ENCODE measurements at regions not wholly inside any gene's neighbourhood (a gene's known extent, or its start where the extent isn't known, plus 50 kb on each side); places are given as distances from the start of the nearest gene placed in this dataset.

DNA sequence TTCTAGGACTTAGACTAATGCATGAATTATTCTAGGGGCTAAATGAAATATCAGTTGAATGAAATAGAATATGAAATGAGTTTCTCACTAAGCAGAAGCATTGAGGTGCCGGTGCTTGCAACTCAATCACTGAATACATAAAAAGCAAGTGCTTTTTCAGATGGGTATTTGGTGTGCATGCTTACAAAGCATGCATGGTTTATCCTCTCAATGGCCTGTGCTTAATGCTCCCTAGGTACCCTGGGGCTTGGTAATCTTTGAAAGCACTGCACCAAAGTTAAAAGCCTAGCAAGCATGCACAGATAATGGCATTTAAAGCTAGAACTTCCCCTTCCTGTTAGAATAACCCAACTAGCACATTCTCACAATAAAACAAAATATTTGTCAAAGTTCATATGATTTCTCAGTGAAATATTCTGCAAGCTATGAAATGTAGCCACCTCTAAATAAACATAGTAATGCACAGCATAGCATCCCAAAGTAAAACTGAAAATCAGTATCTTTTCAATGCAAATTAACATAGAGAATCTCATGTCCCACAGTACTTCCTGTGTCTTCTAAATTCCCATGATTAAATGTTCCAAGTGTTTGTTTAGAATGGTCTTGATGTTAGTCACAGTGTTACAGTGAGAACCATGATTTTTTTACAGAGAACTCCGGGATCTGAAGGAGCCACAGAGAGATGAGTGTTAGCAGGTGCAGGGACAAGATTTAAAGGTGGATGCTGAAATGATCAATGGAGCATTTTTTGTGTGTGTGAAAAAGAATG is 143.4 kb upstream of the CDH6 start:
- DNase-seq (ENCODE audit: low spot score), result no peak
- TF ChIP-seq, protein P1, sequence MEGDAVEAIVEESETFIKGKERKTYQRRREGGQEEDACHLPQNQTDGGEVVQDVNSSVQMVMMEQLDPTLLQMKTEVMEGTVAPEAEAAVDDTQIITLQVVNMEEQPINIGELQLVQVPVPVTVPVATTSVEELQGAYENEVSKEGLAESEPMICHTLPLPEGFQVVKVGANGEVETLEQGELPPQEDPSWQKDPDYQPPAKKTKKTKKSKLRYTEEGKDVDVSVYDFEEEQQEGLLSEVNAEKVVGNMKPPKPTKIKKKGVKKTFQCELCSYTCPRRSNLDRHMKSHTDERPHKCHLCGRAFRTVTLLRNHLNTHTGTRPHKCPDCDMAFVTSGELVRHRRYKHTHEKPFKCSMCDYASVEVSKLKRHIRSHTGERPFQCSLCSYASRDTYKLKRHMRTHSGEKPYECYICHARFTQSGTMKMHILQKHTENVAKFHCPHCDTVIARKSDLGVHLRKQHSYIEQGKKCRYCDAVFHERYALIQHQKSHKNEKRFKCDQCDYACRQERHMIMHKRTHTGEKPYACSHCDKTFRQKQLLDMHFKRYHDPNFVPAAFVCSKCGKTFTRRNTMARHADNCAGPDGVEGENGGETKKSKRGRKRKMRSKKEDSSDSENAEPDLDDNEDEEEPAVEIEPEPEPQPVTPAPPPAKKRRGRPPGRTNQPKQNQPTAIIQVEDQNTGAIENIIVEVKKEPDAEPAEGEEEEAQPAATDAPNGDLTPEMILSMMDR (IDR thresholded peaks at IDR 0.05; ENCODE audit: extremely low read depth, missing control alignments), result no peak

DNA sequence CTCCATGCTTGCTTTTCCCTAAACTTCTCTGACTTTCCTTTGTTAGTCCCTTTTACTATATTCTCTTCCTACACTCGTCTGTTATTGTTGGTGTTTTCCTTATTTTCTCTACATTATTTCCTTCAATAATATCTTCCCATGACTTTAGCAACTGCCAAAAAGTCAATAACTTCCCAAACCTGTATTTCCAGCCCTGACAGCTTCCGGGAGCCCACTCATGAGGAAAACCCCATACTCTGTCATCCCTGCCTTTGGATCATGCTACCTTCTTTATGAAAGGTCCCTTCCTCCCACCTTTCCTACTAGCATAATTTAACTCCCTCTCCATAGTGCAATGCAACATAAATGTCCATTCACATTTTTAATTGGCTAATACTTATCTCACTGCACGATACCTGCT is 144.0 kb upstream of the CDH6 start:
- DNase-seq (ENCODE audit: low spot score), result no peak
- TF ChIP-seq, protein P1 (IDR thresholded peaks at IDR 0.05; ENCODE audit: extremely low read depth, missing control alignments), result no peak

DNA sequence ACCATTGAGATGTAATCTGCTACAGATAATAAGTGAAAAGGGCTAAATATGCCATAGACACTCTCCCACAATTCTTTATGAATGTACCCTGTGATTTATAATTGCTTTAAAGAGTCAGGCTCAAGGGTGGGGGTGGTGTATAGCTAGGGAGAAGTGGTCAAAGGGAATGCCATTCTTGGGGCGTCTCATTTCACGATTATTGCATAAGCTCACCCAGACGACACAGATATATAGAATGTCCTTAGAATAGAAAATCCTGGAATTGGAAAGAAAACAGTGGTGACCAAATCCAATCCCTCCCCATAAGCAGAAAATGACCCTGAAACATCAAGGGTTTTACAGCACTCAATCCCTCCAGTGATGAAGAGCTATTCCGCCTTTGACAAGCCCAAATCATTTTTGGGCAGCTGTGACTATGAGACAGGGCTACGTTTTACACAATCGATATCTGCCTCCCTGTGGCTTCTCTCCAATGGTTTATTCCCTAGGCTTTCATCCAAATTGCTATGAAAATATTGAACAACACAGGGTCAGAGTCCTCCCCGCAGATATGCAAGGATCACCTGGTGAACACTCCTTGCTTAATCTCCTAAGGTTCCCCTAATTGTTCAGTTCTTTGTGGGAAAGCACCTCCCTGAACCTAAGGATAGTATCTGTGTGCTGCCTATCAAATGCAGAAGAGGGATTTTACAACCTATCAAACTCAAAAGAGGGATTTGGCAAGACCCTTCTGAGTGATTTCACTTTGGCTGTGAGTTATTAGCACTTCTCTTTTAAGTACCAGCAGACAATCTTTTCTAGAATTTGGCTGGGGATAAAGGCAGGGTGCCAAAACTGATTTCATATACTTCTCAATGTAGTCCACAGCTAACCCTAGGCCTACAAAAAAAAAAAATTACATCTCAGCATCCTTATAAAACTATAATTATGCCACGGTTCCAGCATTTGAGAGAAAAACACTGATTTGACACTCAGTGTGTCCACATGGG is 144.9 kb upstream of the CDH6 start:
- DNase-seq (ENCODE audit: low spot score), result no peak
- TF ChIP-seq, protein P1 (IDR thresholded peaks at IDR 0.05; ENCODE audit: extremely low read depth, missing control alignments), result no peak

DNA sequence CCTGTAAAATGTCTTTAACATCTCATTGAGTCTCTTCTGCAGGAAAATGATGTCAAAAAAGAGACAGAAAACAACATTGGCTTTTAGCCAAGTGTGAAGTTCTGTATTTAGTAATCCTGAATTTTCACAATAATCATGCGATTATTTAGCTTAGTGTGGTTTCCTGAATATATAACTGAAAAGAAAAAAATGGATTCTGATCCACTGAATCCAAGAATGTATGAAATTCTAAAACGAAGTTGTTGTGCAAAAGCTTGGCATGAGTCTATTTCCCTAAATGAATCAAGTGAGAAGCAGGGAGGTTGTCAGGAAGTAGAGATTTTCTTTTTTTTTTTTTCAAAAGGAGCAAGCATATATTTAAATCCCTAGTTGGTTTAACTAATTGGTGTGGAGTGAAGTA is 145.9 kb upstream of the CDH6 start:
- DNase-seq (ENCODE audit: low spot score), result no peak
- TF ChIP-seq, protein P1 (IDR thresholded peaks at IDR 0.05; ENCODE audit: extremely low read depth, missing control alignments), result no peak

DNA sequence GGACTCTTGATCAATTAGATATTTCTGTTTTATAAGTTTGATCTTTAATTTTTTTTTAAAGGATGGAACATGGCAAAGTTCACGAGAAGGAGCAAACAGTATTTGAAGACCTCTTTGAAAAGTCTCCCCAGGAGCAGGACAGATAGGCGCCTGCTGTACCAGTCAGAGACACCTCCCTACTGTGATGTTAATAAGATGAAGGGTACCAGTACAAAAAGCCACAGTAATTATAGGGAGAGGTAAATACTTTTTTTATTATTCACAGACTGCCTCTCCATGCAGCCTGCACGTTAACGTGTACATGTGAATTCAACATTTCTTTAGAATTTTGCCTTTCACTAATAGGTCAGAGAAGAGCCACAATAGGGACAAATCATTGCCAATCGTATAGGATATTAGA is 146.5 kb upstream of the CDH6 start:
- DNase-seq (ENCODE audit: low spot score), result no peak
- TF ChIP-seq, protein P1 (IDR thresholded peaks at IDR 0.05; ENCODE audit: extremely low read depth, missing control alignments), result no peak

DNA sequence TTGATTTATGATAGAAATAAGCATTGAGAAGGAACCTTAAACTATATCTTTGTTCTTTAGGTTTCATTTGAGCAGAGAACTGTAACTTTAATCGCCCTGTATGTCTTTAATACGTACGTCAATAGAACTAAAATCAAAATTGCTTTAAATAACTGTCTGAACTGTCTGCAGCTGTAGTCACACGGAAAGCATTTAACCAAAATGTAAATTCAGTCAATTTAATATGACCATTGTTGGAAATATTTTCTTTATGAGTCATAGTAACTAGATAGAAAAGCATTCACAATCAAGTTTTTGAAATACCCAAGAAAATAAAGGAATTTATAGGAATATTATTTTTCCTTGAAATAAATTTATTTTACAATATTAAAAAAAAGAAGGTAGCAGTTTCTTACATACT is 157.1 kb upstream of the CDH6 start:
- no peak for DNase-seq (ENCODE audit: low spot score)
- TF ChIP-seq, protein P1 (IDR thresholded peaks at IDR 0.05; ENCODE audit: extremely low read depth, missing control alignments), result no peak

DNA sequence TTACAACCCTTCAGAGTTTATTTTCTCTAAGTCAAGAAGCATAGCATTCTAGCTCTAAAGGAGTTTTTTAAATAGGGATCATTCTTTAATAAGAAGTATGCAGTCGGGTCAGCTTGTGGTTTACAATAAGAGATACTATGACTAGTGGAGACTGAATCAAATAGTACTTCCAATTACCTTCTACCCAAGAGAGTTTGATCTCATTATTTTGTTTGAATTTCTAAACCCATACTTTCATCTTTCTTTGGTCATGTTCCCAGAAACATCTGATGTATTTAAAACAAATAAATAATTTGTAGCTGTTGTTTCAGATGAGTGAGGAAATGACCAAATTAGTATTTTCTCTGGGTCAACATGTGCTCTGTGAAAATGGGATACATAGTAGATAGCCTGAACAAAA is 160.2 kb upstream of the CDH6 start:
- no peak for DNase-seq (ENCODE audit: low spot score)
- TF ChIP-seq, protein P1 (IDR thresholded peaks at IDR 0.05; ENCODE audit: extremely low read depth, missing control alignments), result no peak
